ENCODE measurements at regions not wholly inside any gene's neighbourhood (a gene's known extent, or its start where the extent isn't known, plus 50 kb on each side); places are given as distances from the start of the nearest gene placed in this dataset.
"Not testable (repeated sequence)": the region's sequence is repeated elsewhere in the genome, so short reads cannot be mapped to it uniquely, and the experiment has no call there.

- Mint-ChIP-seq H3K27ac (ENCODE audit: low read depth) (no peak overlapping the region), H3K36me3 (ENCODE audit: insufficient read depth) (peaks cover 4% of the 10 kb centered on the region), H3K27me3 (peaks cover 23% of the 10 kb centered on the region), H3K4me1 (no peaks in the 10 kb centered on the region), H3K9me3 (no peaks in the 10 kb centered on the region), H3K4me3 (no peak overlapping the region)
- ATAC-seq (replicated peaks; ENCODE audit: extremely low read depth, poor library complexity, severe bottlenecking), result no peak
- DNase-seq (ENCODE audit: low spot score in 2 of 2), result no peak
Observed at GRCh38 chr10:78417425-78418370, 384.0 kb downstream of the RPS24 start.

GRCh38 chr10:78419481-78420265 is 386.0 kb downstream of the RPS24 start:
- Mint-ChIP-seq H3K4me1 (no peaks in the 10 kb centered on the region), H3K27ac (ENCODE audit: low read depth) (no peak overlapping the region), H3K36me3 (ENCODE audit: insufficient read depth) (peaks cover 4% of the 10 kb centered on the region), H3K4me3 (no peak overlapping the region), H3K27me3 (peaks cover 23% of the 10 kb centered on the region), H3K9me3 (no peaks in the 10 kb centered on the region)
- ATAC-seq (replicated peaks; ENCODE audit: extremely low read depth, poor library complexity, severe bottlenecking), result no peak
- DNase-seq (ENCODE audit: low spot score in 2 of 2), result no peak

- Mint-ChIP-seq H3K9me3 (no peaks in the 10 kb centered on the region), H3K27me3 (peaks cover 23% of the 10 kb centered on the region), H3K4me1 (no peaks in the 10 kb centered on the region), H3K36me3 (ENCODE audit: insufficient read depth) (peaks cover 4% of the 10 kb centered on the region), H3K27ac (ENCODE audit: low read depth) (no peak overlapping the region), H3K4me3 (no peak overlapping the region)
- ATAC-seq (replicated peaks; ENCODE audit: extremely low read depth, poor library complexity, severe bottlenecking), result no peak
- DNase-seq (ENCODE audit: low spot score in 2 of 2), result no peak
Observed at GRCh38 chr10:78420946-78421735, 387.5 kb downstream of the RPS24 start.

- not testable (repeated sequence) for H3K9me3 Mint-ChIP-seq; ATAC-seq (replicated peaks; ENCODE audit: extremely low read depth, poor library complexity, severe bottlenecking); H3K27ac Mint-ChIP-seq (ENCODE audit: low read depth); H3K4me3 Mint-ChIP-seq; H3K36me3 Mint-ChIP-seq (ENCODE audit: insufficient read depth); H3K4me1 Mint-ChIP-seq; DNase-seq (ENCODE audit: low spot score in 2 of 2)
- H3K27me3 Mint-ChIP-seq, result peaks cover 28% of the 10 kb centered on the region
Observed at GRCh38 chr10:78424050-78424449, 390.4 kb downstream of the RPS24 start.

- no peaks in the 10 kb centered on the region for H3K9me3 Mint-ChIP-seq
- peaks cover 30% of the 10 kb centered on the region for H3K27me3 Mint-ChIP-seq
- no peaks in the 10 kb centered on the region for H3K36me3 Mint-ChIP-seq (ENCODE audit: insufficient read depth)
- no peaks in the 10 kb centered on the region for H3K4me1 Mint-ChIP-seq
- H3K4me3 Mint-ChIP-seq, result no peak overlapping the region
- H3K27ac Mint-ChIP-seq (ENCODE audit: low read depth), result no peak overlapping the region
- no peak for DNase-seq (ENCODE audit: low spot score in 2 of 2)
- no peak for ATAC-seq (replicated peaks; ENCODE audit: extremely low read depth, poor library complexity, severe bottlenecking)
Observed at GRCh38 chr10:78424723-78425122, 391.1 kb downstream of the RPS24 start.

GRCh38 chr10:78426181-78426580 is 392.5 kb downstream of the RPS24 start:
- Mint-ChIP-seq H3K27ac (ENCODE audit: low read depth) (no peak overlapping the region), H3K9me3 (no peaks in the 10 kb centered on the region), H3K4me3 (no peak overlapping the region), H3K27me3 (peaks cover 29% of the 10 kb centered on the region), H3K4me1 (no peaks in the 10 kb centered on the region), H3K36me3 (ENCODE audit: insufficient read depth) (no peaks in the 10 kb centered on the region)
- DNase-seq (ENCODE audit: low spot score in 2 of 2), result no peak
- no peak for ATAC-seq (replicated peaks; ENCODE audit: extremely low read depth, poor library complexity, severe bottlenecking)

- H3K36me3 Mint-ChIP-seq (ENCODE audit: insufficient read depth), result no peaks in the 10 kb centered on the region
- DNase-seq (ENCODE audit: low spot score in 2 of 2) (no peak), ATAC-seq (replicated peaks; ENCODE audit: extremely low read depth, poor library complexity, severe bottlenecking) (no peak)
- no peak overlapping the region for H3K4me3 Mint-ChIP-seq
- H3K27me3 Mint-ChIP-seq, result peaks cover 39% of the 10 kb centered on the region
- no peak overlapping the region for H3K27ac Mint-ChIP-seq (ENCODE audit: low read depth)
- no peaks in the 10 kb centered on the region for H3K4me1 Mint-ChIP-seq
- no peaks in the 10 kb centered on the region for H3K9me3 Mint-ChIP-seq
Observed at GRCh38 chr10:78427497-78428031, 393.9 kb downstream of the RPS24 start.

GRCh38 chr10:78428579-78428978 is 394.9 kb downstream of the RPS24 start:
- no peaks in the 10 kb centered on the region for H3K4me1 Mint-ChIP-seq
- DNase-seq (ENCODE audit: low spot score in 2 of 2) (no peak), ATAC-seq (replicated peaks; ENCODE audit: extremely low read depth, poor library complexity, severe bottlenecking) (no peak)
- peaks cover 46% of the 10 kb centered on the region for H3K27me3 Mint-ChIP-seq
- no peaks in the 10 kb centered on the region for H3K36me3 Mint-ChIP-seq (ENCODE audit: insufficient read depth)
- no peak overlapping the region for H3K27ac Mint-ChIP-seq (ENCODE audit: low read depth)
- H3K9me3 Mint-ChIP-seq, result no peaks in the 10 kb centered on the region
- H3K4me3 Mint-ChIP-seq, result no peak overlapping the region

- H3K4me1 Mint-ChIP-seq, result no peaks in the 10 kb centered on the region
- DNase-seq (ENCODE audit: low spot score in 2 of 2), result no peak
Observed at GRCh38 chr10:78429984-78430383, 396.3 kb downstream of the RPS24 start.

GRCh38 chr10:78432583-78432982 is 398.9 kb downstream of the RPS24 start:
- DNase-seq (ENCODE audit: low spot score in 2 of 2) (no peak), ATAC-seq (replicated peaks; ENCODE audit: extremely low read depth, poor library complexity, severe bottlenecking) (no peak)
- peaks cover 75% of the 10 kb centered on the region for H3K27me3 Mint-ChIP-seq
- H3K4me1 Mint-ChIP-seq, result no peaks in the 10 kb centered on the region
- no peaks in the 10 kb centered on the region for H3K36me3 Mint-ChIP-seq (ENCODE audit: insufficient read depth)
- no peak overlapping the region for H3K27ac Mint-ChIP-seq (ENCODE audit: low read depth)
- H3K4me3 Mint-ChIP-seq, result no peak overlapping the region
- H3K9me3 Mint-ChIP-seq, result no peaks in the 10 kb centered on the region

More at GRCh38 chr10:78429984-78430383, 396.3 kb downstream of the RPS24 start:
- H3K36me3 Mint-ChIP-seq (ENCODE audit: insufficient read depth), result no peaks in the 10 kb centered on the region
- no peak overlapping the region for H3K4me3 Mint-ChIP-seq
- ATAC-seq (replicated peaks; ENCODE audit: extremely low read depth, poor library complexity, severe bottlenecking), result no peak
- H3K27me3 Mint-ChIP-seq, result peaks cover 52% of the 10 kb centered on the region
- no peaks in the 10 kb centered on the region for H3K9me3 Mint-ChIP-seq
- no peak overlapping the region for H3K27ac Mint-ChIP-seq (ENCODE audit: low read depth)

GRCh38 chr10:78433076-78433595 is 399.5 kb downstream of the RPS24 start:
- Mint-ChIP-seq H3K4me3 (no peak overlapping the region), H3K9me3 (no peaks in the 10 kb centered on the region), H3K4me1 (no peaks in the 10 kb centered on the region), H3K36me3 (ENCODE audit: insufficient read depth) (no peaks in the 10 kb centered on the region), H3K27ac (ENCODE audit: low read depth) (no peak overlapping the region), H3K27me3 (peaks cover 81% of the 10 kb centered on the region)
- no peak for ATAC-seq (replicated peaks; ENCODE audit: extremely low read depth, poor library complexity, severe bottlenecking)
- DNase-seq (ENCODE audit: low spot score in 2 of 2), result no peak

All from central memory CD8-positive, alpha-beta T cell (primary cell).